IPS-NIHi7 (cell line): ENCODE measurements at regions not wholly inside any gene's neighbourhood (a gene's known extent, or its start where the extent isn't known, plus 50 kb on each side); places are given as distances from the start of the nearest gene placed in this dataset.
A peak's percentile ranks its signal among the peaks of the same experiment; 100 is the strongest.

ENCODE experiments used
- DNase-seq: peaks from one replicate; pipeline ENCODE4 v3.0.0; 2012; ENCODE audit warnings: mixed read lengths; ENCODE audit errors: extremely low spot score

DNA sequence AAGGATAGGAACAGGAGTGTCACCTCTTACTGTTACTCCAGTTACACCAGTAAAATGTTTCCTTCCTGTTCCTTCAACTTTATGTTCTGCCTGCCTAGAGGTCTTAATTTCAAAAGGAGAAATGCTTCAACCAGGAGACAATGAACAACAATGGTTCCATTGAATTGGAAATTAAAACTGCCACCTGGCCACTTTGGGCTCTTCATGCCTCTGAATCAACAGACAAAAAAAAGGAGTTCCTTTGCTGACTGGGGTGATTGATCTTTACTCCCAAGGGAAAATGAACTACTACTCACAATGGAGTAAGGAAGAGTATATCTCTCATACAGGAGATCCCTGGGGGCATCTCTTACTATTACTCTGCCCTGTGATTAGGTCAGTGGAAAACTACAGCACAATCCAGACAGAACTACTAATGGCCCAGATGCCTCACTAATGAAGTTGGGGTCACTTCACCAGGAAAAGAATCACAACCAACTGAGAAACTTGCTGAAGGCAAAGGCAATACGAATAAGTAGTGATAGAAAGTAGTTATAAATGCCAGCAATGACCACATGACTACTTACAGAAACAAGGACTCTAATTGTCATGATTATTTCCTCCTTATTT is 76.6 kb upstream of the PRDX6 start:
- DNase-seq: no peak

DNA sequence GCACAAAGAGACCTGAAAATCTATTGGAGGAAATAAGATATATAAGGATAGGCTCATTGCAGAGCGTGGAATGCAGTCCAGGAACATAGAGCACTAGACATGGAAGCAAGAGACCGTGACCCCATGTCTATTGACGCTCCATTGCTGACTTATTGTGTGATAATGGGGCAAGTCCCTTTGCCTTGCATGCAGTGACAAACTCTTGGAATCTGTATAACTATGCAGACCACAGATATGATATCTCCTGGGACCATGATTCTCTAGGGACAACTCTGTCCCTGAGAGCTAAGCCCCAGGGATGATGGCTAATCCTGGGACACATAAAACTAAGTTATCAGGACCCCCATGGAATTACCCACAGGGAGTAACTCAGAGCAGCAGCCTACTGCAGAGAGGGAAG is 73.1 kb upstream of the PRDX6 start:
- no peak for DNase-seq

DNA sequence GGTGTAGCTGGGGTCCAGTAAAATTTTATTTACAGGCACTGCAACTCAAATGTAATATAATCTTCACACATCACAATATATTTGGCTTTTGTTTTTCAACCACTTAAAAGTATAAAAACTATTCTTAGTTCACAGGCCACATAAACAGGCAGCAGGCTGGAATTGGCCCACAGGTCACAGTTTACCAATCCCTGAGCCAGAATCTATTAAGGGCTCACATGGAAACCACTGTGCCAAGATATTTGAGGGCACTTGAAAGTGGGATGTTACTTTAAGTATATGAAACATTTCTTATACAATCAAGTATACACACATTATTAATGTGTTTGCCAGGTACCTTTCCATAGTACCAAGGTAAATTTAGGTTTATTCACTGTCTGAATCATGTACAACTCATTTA is 71.9 kb upstream of the PRDX6 start:
- DNase-seq: no peak

DNA sequence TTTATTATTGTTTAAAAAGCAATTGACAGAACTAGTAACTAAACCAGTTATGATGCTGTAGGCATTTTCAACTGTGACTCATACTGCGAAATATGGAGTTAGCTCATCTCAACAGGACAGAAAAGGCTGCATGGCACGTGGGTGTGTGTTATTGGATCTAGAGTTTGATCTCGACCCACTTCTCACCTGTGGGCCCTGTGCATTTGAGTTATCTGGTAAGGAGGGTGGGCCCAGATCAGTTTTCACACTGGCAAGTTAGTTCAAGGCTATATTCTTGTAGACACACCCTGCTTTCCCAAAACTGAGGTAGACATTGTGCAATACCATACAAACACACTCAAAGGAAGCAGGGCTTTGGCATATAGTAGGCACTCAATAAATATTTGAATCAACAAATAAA is 71.3 kb upstream of the PRDX6 start:
- no peak for DNase-seq

DNA sequence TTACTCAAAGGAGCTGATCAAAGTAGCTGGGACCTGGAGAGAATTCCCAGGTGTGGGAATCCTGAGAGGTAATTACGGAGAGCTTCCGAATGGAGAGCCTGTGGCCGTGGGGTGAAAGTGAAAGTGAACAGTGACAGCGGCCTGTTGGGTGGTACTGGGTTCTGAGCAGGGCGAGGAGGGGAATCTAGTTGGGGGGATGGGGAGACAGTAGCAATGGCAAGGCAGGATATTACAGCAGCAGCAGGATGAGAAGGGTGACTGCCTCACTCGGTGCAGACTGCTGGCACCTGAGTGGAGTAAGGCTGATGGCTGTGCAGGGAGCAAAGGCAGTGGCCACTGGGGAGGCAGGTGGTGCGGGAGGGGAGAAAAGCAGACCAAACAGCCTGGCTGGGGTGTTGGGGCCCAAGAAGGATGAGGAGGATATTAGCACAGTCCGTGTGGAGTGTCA is 70.3 kb upstream of the PRDX6 start:
- DNase-seq: no peak

DNA sequence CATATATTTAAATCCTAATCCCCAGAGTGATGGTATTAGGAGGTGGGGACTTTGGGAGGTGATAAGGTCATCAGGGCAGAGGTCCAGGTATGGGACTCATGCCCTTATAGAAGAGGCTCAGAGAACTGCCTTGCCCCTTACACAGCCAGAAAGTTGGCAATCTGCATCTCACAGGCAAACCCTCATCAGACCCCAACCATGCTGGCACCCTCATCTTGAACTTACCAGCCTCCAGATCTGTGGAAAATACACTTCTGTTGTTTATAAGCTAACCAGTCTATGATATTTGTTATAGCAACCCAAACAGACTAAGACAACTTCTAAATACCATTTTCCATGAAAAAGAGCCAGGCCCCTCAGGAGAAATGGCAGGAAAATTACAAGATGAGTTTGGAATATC is 69.3 kb upstream of the PRDX6 start:
- DNase-seq: no peak

DNA sequence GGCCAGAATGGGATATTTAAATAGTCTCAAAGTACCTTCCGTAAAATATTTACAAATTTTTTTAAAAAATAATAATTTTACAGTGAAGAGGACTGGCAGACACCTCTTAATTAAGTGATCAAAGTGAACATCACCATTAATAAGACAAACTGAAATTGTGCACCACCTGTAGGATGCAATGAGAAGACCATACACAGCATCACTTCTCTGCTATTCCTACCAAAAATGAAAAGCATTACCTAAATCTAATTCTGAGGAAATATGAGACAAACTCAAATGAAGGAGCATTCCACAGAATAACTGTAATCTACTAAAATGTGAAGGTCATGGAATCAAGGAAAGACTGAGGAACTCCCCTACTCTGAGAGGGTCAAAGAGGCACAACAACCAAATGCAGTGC is 68.2 kb upstream of the PRDX6 start:
- no peak for DNase-seq

DNA sequence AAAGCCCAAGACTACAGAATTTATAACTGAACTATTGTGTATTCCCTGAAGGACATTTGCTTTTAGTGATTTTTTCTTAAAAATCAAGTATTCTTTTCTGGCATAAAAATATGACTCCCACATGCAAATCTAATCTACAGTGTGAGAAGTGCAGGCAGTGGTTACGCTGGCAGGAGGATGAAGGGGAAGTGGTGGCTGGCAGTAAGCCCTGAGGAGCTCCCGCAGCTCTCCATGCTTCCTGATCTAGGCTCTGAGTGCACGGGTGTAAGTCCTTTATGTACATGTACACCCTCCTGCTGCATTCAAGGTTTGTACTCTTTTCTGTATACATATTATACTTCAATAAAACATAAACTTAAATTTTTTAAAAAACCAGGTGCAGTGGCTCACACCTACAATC is 67.5 kb upstream of the PRDX6 start:
- DNase-seq: no peak

DNA sequence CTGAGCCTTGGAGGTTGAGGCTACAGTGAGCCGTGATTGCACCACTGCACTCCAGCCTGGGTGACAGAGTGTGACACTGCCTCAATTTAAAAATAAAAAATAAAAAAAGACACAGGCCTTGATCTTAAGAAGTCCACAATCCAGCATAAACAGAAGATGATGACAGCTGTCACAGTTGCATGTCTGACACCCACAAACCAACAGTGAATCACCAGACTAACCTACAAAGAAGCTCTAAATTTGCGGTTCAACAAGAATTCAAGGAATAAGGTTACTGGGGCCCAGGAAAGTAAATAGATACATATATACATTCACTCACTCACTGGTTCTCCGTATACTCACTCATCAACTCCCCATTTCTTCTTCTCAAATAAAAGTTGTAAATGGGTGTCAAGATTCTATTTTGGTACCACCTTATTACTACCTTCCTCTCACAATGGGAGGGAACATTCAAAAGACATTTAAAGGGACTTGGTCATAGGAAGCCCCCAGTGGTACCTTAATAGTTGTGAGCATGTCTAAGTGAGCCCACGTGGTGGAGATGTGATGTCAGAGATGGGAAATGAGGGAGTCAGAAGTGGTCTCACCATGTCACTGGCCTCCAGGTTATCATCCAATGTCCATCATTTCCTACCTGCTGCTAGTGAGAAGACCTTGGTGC is 66.9 kb upstream of the PRDX6 start:
- no peak for DNase-seq

DNA sequence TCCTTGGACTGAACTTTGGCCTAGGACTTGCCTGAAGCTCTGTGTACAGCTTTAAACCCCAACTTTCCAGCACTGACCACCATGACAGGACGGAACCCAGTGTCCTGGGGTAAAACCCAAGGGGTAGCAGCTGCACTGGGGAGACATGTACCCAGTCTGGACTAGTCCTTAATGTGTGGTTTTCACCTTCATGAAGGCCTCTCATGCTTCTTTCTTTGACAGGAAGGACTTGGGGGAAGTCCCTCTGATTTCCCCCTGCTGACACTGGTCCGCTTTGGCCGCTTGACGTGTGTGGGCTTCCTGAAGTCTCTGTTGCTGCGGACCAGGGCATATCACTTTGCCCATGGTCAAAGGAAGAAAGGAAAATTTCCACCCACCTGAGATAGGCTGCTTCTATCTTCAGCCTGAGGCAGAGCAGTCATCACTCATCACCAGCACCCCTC is 66.3 kb upstream of the PRDX6 start:
- no peak for DNase-seq

DNA sequence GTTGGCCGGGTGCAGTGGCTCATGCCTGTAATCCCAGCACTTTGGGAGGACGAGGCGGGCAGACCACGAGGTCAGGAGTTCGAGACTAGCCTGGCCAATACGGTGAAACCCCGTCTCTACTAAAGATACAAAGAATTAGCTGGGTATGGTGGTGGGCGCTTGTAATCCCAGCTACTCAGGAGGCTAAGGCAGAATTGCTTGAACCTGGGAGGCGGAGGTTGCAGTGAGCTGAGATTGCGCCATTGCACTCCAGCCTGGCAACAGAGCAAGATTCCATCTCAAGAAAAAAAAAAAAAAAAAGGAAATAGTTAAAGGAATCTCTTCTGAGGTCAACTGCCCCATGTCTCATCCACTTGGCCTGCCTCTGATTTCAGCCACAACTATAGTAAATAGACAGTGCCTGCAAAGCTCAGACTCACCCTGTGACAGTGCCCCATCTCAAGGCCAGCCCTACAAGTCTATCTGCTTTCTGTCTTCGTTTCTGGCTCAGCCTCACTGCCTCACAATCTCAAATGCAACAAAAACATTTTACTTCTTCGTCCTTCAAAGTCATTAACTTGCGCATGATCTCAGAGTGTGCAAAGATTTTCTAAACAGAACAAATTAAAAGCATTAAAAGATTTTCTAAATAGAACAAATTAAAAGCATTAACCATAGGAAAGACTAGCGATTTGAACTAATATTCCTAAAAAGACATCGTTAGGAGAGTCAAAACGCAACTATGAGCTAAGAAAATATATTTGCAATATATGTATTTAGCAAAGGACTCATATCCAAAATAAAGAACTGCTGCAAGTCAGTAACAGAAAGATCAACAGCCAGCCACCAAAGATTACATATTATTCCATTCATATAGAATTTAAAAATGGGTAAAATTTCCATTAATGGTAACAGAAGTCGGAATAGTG is 65.0 kb upstream of the PRDX6 start:
- no peak for DNase-seq

DNA sequence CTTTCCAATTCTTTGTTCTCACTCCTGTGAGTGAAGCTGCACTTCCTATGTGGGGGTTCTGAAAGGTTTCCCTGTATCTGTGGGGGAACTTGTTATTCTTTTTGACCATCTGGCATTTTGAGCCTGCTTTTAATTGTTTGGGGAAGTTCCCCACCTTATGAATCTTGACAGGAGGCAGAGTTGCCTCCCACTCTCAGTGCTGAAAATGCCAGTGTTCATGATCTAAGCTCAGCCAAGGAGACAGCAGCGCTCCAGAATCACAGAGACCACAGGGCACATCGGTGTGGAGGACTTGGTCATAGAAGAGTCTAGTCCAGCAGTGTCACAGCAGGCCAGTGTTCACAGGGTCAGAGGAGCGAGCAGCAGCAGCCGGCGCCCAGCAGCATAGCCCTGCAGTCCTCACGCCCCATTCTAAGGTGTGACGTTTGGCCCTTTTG is 63.8 kb upstream of the PRDX6 start:
- no peak for DNase-seq

DNA sequence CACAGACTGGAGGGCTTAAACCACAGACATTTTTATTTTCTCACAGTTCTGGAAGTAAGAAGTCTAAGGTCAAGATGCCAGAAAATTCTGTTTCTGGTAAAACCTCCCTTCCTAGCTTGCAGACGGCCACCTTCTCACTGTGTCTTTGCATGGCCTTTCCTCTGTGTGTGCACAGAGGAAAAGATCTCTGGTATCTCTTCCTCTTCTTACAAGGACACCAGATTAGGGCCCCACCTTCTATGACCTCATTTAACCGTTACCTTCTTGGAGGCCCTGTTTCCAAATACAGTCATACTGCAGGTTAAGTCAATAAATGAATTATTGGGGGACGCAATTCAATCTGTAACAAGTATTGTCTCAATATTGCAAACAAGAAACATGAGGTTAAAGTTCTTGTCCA is 63.0 kb upstream of the PRDX6 start:
- no peak for DNase-seq

DNA sequence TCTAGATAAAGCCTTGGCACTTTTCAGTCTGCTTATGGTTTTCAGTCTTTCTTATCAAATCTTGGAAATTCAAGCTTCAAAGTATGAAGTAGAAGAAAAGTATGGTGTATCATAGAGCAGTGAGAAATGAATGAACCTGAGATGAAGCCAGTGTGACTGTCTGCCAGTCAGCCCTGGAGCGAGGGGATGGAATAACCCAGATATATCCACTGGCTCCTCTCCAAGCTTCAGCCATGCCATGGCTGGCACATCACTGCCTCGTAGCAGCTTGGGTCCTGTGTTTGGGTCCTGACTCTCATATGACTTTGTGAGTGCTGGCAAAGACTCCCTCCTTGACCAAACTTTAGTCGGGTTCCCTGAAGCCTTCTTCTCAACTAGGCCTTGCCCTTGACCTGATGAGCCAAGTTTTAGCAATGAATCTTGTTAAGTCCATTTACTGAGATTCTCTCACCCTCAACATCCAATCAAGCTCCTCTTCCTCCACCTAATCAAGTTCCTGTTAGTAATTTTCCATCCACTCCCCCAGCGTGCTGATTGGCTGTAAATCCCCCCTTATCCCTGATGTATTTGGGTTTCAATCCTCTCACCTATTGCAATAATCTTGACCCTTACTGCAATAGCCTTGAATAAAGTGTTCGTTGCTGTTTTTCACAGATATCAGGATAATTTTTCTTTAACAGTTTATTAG is 62.5 kb upstream of the PRDX6 start:
- no peak for DNase-seq

DNA sequence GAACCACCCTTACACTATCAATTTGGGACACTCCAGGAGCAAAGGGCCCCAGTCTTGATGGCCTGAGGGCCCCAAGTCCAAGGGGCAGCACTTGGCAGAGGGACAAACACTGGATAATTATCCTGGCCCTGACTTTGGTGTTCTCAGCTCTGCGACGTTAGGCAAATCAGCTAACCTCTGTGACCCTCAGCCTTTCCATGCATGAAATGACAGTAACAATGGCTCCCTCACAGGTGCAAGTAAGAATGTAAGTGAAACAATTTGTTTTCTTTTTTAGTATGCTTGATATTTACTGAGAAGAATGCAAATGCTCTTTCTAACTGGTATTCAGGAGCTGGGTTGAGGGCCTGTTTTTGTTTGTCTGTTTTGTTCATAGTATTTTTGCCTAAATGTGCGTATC is 61.6 kb upstream of the PRDX6 start:
- no peak for DNase-seq

DNA sequence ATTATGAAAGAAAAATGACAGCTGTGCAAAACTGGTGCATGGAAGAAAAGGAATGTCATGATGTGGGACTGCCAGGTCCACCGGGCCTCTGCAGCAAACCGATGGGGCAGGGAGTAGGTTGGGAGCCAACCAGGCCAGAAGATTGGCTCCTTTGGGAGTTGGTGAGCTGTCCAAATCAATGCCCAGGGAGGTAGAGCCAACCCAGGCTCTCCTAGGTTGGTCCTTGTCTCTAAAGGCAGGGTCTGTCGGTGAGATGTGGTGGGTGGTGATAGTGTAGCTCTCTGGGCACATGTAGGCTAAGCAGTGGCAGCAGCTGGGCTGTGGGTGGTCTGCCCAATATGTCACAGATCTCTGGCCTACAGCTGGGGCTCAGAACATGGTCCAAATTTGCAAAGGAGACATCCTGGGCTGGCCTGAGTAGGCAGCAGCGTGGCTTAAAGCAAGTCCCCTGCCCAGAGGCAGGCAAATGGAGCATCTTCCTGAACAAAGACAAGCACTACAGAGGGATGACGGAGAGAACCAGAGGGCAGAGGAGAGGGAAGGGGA is 61.2 kb upstream of the PRDX6 start:
- DNase-seq: no peak

DNA sequence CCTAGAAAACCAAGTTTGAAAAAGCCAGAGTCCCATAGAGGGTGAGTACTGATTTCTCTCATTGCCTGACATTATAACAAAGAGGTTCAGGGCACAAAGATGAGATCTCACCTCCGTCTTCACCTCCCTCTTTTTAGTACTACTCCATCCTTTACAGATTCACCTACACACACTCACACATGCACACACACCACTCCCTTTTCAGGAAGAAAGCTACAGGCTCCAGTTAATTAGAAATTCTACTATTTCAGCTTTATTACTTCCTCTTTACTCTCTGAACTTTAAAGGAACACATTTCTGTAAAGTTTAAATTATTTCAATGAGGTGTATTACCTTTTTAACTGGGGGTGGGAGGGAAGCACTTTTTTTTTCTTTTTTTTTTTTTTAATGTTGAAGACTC is 59.6 kb upstream of the PRDX6 start:
- DNase-seq: no peak

DNA sequence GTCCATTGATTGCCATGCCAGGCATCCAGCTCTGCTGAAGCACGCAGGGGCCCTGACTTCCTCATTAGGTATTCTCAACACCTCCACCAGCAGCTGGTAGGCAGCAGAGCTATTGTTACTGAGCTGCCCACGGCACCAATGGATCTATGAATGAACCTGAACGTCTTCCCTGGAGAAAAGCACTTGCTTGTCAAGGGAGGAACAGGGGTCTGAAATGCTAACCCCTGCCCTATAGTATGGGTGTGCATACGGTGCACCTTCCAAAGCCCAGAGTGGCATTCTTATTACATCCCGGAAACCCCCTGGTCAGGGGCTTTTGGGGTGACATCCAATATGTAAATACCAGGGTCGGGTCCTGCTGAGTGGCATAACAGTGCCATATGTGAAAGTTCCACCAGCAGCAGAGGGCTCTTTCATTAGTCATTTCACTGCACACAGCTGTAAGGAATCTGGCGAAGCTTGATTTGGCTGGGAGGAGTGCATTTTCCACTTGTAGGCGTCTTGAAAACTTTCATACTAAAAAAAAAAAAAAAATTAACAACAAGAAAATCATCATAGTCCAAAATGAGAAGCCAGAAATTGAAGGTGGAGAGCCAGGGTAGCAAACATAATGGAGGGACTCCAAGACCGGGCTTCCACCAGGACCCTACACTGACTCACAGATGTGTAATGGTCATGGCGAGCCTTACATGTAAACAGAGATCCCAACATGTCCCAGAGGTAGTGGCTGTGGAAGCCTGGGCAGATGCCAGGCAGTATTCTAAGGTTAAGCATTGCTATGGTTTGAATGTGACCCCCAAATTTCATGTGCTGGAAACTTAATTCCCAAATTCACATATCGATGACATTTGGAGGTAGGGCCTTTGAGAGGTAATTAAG is 58.8 kb upstream of the PRDX6 start:
- no peak for DNase-seq

DNA sequence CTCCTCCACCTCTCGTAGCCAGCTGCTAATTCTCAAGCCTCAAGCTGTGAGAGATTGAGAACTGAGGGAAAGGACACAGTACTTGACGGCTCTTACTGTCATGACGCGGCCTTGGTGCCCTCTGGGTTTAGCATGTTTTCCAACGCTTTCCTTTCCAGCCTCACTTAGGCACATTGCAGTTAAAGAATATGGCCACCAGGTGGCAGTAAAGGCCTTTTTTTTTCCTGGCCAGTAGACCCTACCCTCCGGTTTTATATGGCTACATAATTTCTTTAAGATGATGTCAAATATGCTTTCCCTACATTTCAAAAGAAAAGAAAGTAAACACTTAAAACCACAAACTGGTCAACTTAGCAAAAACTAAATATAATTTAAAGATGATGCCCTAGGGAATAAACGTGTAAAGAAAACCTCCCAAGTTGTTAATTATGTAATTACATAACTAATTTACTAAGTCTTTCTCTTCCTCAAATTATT is 56.8 kb upstream of the PRDX6 start:
- DNase-seq: peak; percentile 61

DNA sequence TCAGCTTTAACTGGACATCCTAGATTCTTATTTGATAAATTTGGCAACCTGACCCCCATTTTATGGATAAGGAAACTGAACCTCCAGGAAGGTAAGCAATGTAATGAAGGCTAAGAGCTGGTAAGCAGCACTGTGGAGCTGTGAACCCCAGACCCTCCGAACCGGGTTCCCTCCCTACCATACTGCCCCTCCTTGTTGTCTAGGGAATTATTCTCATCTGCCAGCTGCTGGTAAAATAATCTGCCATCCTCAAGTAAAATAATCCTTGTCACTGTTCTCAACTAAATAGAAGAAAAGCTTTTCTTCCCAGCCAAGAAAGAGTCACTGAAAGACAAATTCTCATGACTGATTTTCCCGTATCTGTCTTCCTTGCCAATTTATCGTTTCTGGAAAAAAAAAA is 55.8 kb upstream of the PRDX6 start:
- DNase-seq: no peak

DNA sequence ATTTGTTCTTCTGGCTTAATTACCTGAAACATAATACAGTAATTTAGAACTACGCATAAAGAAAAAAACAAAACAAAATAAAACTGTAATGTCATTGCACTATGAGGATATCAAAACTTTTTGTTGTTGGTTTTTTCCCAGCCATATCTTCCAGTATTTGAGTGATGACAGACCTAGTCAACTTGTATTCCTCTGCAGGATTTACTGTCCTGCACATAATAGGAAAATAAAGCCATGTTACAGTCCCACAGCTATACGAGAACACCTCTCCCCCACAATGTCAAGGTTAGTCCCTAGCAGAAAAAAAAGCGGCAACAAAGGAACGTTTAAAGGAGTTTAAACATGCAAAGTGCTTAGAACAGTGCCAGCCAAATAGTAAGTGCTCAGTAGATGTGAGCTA is 55.3 kb upstream of the PRDX6 start:
- DNase-seq: no peak
